Stomach (tissue), 4 donors: ENCODE measurements at regions not wholly inside any gene's neighbourhood (a gene's known extent, or its start where the extent isn't known, plus 50 kb on each side); places are given as distances from the start of the nearest gene placed in this dataset.
A peak's percentile ranks its signal among the peaks of the same experiment; 100 is the strongest.

Experiments used
- CTCF ChIP-seq, 7 experiments: fragments of 450-650 bp in 4 of 7; fragments of 200-600 bp in 3 of 7; sonication (generic) in 3 of 7; IDR thresholded peaks; one replicate each; pipeline ENCODE4 v1.5.1; 2016 to 2019; ENCODE audit warnings: antibody characterized with exemption in 7 of 7, control low read depth in 2 of 7, mild to moderate bottlenecking in 1 of 7
- POLR2A ChIP-seq, 4 donors: fragments of 450-650 bp; IDR thresholded peaks; one replicate each; pipeline ENCODE4 v1.6.1; 2016; ENCODE audit warnings: antibody characterized with exemption in 4 of 4, control low read depth in 2 of 4, mild to moderate bottlenecking in 1 of 4, moderate library complexity in 1 of 4
- POLR2AphosphoS5 ChIP-seq, 3 donors: sonication (generic); formaldehyde crosslinking; IDR thresholded peaks; one replicate each; pipeline ENCODE4 v1.6.1; 2016; ENCODE audit warnings: antibody characterized with exemption in 3 of 3

GRCh38 chr2:13537771-13538349 is 821.1 kb downstream of the TRIB2 start:
- TF ChIP-seq CTCF (IDR thresholded peaks at IDR 0.05) (no peak), POLR2A (IDR thresholded peaks at IDR 0.05) (no peak), POLR2AphosphoS5 (IDR thresholded peaks at IDR 0.05) (peak in 2 of 3 donors; percentile 75 to 90)
